ACHN (cell line): ENCODE measurements at regions not wholly inside any gene's neighbourhood (a gene's known extent, or its start where the extent isn't known, plus 50 kb on each side); places are given as distances from the start of the nearest gene placed in this dataset.

Source experiments
- DNase-seq: peaks from one replicate; pipeline ENCODE4 v3.0.0-alpha.2; 2015
- in situ Hi-C: cut with HindIII; loops from 2 replicates; pipeline ENCODE4 v1.10.0; 2017; ENCODE audit warnings: low sequenced_read_pairs, low pct_ligation_motif_present, low pct_unique_long_range_greater_than_20kb

- no peak for DNase-seq
- in situ Hi-C loops = no loop called here
Observed at GRCh38 chr7:47648275-47648925, 66.5 kb upstream of the TNS3 start.

GRCh38 chr7:47647918-47648250 is 66.0 kb upstream of the TNS3 start:
- DNase-seq = no peak
- in situ Hi-C loops = no loop called here

GRCh38 chr7:47647181-47647917 is 65.4 kb upstream of the TNS3 start:
- in situ Hi-C loops = no loop called here
- DNase-seq = no peak

GRCh38 chr7:47643716-47644400 is 61.9 kb upstream of the TNS3 start:
- in situ Hi-C loops = no loop called here
- no peak for DNase-seq

GRCh38 chr7:47640265-47640664 is 58.4 kb upstream of the TNS3 start:
- in situ Hi-C loops = no loop called here
- no peak for DNase-seq

GRCh38 chr7:47639495-47640110 is 57.7 kb upstream of the TNS3 start:
- DNase-seq = no peak
- in situ Hi-C loops = no loop called here

- in situ Hi-C loops = no loop called here
- DNase-seq = no peak
Observed at GRCh38 chr7:47638679-47639315, 56.9 kb upstream of the TNS3 start.

GRCh38 chr7:47636433-47637175 is 54.7 kb upstream of the TNS3 start:
- DNase-seq = no peak
- in situ Hi-C loops = no loop called here

GRCh38 chr7:47636081-47636432 is 54.1 kb upstream of the TNS3 start:
- in situ Hi-C loops = no loop called here
- DNase-seq = no peak

- in situ Hi-C loops = no loop called here
- DNase-seq = peak; percentile 29
Observed at GRCh38 chr7:47635091-47636080, 53.5 kb upstream of the TNS3 start.

- in situ Hi-C loops = no loop called here
- DNase-seq = no peak
Observed at GRCh38 chr7:47634273-47634672, 52.4 kb upstream of the TNS3 start.

- no peak for DNase-seq
- in situ Hi-C loops = no loop called here
Observed at GRCh38 chr7:47633134-47633533, 51.2 kb upstream of the TNS3 start.
